Keratinocyte (primary cell): ENCODE measurements at regions not wholly inside any gene's neighbourhood (a gene's known extent, or its start where the extent isn't known, plus 50 kb on each side); places are given as distances from the start of the nearest gene placed in this dataset.
A peak's percentile ranks its signal among the peaks of the same experiment; 100 is the strongest.

Experiments
- DNase-seq: peaks from one replicate; pipeline ENCODE4 v3.0.0-alpha.2; 2011; ENCODE audit warnings: low read depth, missing footprints, low spot score
- FAIRE-seq: peaks from 2 replicates; lab custom pipeline; 2011; peaks lifted over from hg19 to GRCh38; lab: Jason Lieb, UNC
- H2AFZ ChIP-seq: 2 replicates; pipeline ENCODE4 v1.6.0; 2012; ENCODE audit warnings: low read length, control low read depth, inconsistent platforms; ENCODE audit not compliant: control insufficient read depth
- H3K27ac ChIP-seq: 2 replicates; pipeline ENCODE4 v1.5.1; 2011; ENCODE audit warnings: low read length; ENCODE audit not compliant: control insufficient read depth, insufficient read depth
- H3K27me3 ChIP-seq: 3 replicates; pipeline ENCODE4 v1.6.0; 2011; ENCODE audit warnings: low read length; ENCODE audit not compliant: control insufficient read depth, insufficient read depth; ENCODE audit errors: extremely low read depth
- H3K36me3 ChIP-seq, 2 experiments: 2 replicates in 1 of 2; 3 replicates in 1 of 2; pipeline ENCODE4 v1.5.1; 2011; ENCODE audit warnings: low read length in 2 of 2, mild to moderate bottlenecking in 1 of 2; ENCODE audit not compliant: control insufficient read depth in 2 of 2, insufficient read depth in 2 of 2; ENCODE audit errors: extremely low read depth in 1 of 2
- H3K4me1 ChIP-seq: 3 replicates; pipeline ENCODE4 v1.5.1; 2011; ENCODE audit warnings: low read length; ENCODE audit not compliant: control insufficient read depth, insufficient read depth; ENCODE audit errors: extremely low read depth
- H3K4me2 ChIP-seq: 3 replicates; pipeline ENCODE4 v1.6.0; 2011; ENCODE audit warnings: low read depth, low read length; ENCODE audit not compliant: control insufficient read depth, insufficient read depth; ENCODE audit errors: extremely low read depth
- H3K4me3 ChIP-seq, 3 experiments: fragments of 200-600 bp in 1 of 3; sonication (generic) in 1 of 3; 2 replicates in 2 of 3; 3 replicates in 1 of 3; pipeline ENCODE4 v1.5.1; 2011 to 2016; ENCODE audit warnings: low read length in 3 of 3, mild to moderate bottlenecking in 3 of 3, control low read depth in 2 of 3, inconsistent platforms in 1 of 3, low read depth in 1 of 3, mixed read lengths in 1 of 3, mixed run types in 1 of 3, moderate library complexity in 1 of 3; ENCODE audit not compliant: control insufficient read depth in 2 of 3, insufficient read depth in 2 of 3; ENCODE audit errors: extremely low read depth in 1 of 3
- H3K79me2 ChIP-seq: 2 replicates; pipeline ENCODE4 v1.6.0; 2012; ENCODE audit warnings: low read length; ENCODE audit not compliant: control insufficient read depth, insufficient read depth
- H3K9ac ChIP-seq: 3 replicates; pipeline ENCODE4 v1.6.0; 2011; ENCODE audit warnings: low read length; ENCODE audit not compliant: control insufficient read depth, insufficient read depth; ENCODE audit errors: extremely low read depth
- H3K9me1 ChIP-seq: 3 replicates; pipeline ENCODE4 v1.6.0; 2011; ENCODE audit warnings: low read length; ENCODE audit not compliant: control insufficient read depth, insufficient read depth; ENCODE audit errors: extremely low read depth
- H3K9me3 ChIP-seq: 2 replicates; pipeline ENCODE4 v1.5.1; 2012; ENCODE audit warnings: low read depth, low read length; ENCODE audit not compliant: control insufficient read depth
- H4K20me1 ChIP-seq: 3 replicates; pipeline ENCODE4 v1.6.0; 2011; ENCODE audit warnings: low read length; ENCODE audit not compliant: control insufficient read depth, insufficient read depth; ENCODE audit errors: extremely low read depth
- EZH2 ChIP-seq: IDR thresholded peaks from one replicate; pipeline ENCODE4 v1.6.1; 2012; ENCODE audit warnings: inconsistent platforms, mild to moderate bottlenecking, low read length, moderate library complexity
- dilution Hi-C: fragments of 300-500 bp; cut with MboI; formaldehyde crosslinking; loops from one replicate; pipeline ENCODE4 v1.7.0; 2020; ENCODE audit warnings: low sequenced_read_pairs; ENCODE audit not compliant: extremely low pct_ligation_motif_present
- TF ChIP-seq, protein P1 (sequence below), 3 experiments: IDR thresholded peaks in 1 of 3; conservative IDR thresholded peaks in 1 of 3; optimal IDR thresholded peaks in 1 of 3; 2 replicates in 2 of 3; 3 replicates in 1 of 3; pipeline versions ENCODE3 to v1.5.1; 2011; ENCODE audit warnings: low read length in 3 of 3, mild to moderate bottlenecking in 3 of 3, moderate library complexity in 2 of 3, control low read depth in 1 of 3, inconsistent platforms in 1 of 3; ENCODE audit not compliant: insufficient read depth in 2 of 3; ENCODE audit errors: extremely low read depth in 1 of 3

- Histone ChIP-seq H3K9me3 (no peaks in the 10 kb centered on the region), H3K9me1 (no peaks in the 10 kb centered on the region), H3K27me3 (no peaks in the 10 kb centered on the region), H2AFZ (no peak overlapping the region), H4K20me1 (no peaks in the 10 kb centered on the region), H3K27ac (no peak overlapping the region), H3K36me3 (no peaks in the 10 kb centered on the region), H3K9ac (no peak overlapping the region), H3K4me1 (no peaks in the 10 kb centered on the region), H3K79me2 (no peaks in the 10 kb centered on the region), H3K4me2 (no peak overlapping the region), H3K4me3 (no peak overlapping the region)
- no peak for FAIRE-seq
- no peak for DNase-seq
- TF ChIP-seq EZH2, result no peak
- dilution Hi-C loops, result no loop called here
These were observed 114.7 kb upstream of the ZNF217 start for GRCh38 chr20:53708129-53708968.

- TF ChIP-seq EZH2, result no peak
- FAIRE-seq (no peak), DNase-seq (no peak)
- dilution Hi-C loops, result no loop called here
- Histone ChIP-seq H3K27me3 (no peaks in the 10 kb centered on the region), H3K4me3 (no peak overlapping the region), H3K4me2 (no peak overlapping the region), H3K9me1 (no peaks in the 10 kb centered on the region), H3K9me3 (no peaks in the 10 kb centered on the region), H2AFZ (no peak overlapping the region), H3K79me2 (no peaks in the 10 kb centered on the region), H3K27ac (no peak overlapping the region), H3K4me1 (no peaks in the 10 kb centered on the region), H4K20me1 (no peaks in the 10 kb centered on the region), H3K9ac (no peak overlapping the region), H3K36me3 (no peaks in the 10 kb centered on the region)
These were observed 113.9 kb upstream of the ZNF217 start for GRCh38 chr20:53707371-53708055.

- Histone ChIP-seq H3K9me3 (no peaks in the 10 kb centered on the region), H3K27ac (no peak overlapping the region), H3K36me3 (no peaks in the 10 kb centered on the region), H3K4me3 (no peak overlapping the region), H3K4me2 (no peak overlapping the region), H3K9me1 (no peaks in the 10 kb centered on the region), H4K20me1 (no peaks in the 10 kb centered on the region), H2AFZ (peak overlapping the region; percentile 33), H3K4me1 (no peaks in the 10 kb centered on the region), H3K79me2 (no peaks in the 10 kb centered on the region), H3K27me3 (no peaks in the 10 kb centered on the region), H3K9ac (no peak overlapping the region)
- TF ChIP-seq EZH2, result no peak
- TF ChIP-seq, protein P1, sequence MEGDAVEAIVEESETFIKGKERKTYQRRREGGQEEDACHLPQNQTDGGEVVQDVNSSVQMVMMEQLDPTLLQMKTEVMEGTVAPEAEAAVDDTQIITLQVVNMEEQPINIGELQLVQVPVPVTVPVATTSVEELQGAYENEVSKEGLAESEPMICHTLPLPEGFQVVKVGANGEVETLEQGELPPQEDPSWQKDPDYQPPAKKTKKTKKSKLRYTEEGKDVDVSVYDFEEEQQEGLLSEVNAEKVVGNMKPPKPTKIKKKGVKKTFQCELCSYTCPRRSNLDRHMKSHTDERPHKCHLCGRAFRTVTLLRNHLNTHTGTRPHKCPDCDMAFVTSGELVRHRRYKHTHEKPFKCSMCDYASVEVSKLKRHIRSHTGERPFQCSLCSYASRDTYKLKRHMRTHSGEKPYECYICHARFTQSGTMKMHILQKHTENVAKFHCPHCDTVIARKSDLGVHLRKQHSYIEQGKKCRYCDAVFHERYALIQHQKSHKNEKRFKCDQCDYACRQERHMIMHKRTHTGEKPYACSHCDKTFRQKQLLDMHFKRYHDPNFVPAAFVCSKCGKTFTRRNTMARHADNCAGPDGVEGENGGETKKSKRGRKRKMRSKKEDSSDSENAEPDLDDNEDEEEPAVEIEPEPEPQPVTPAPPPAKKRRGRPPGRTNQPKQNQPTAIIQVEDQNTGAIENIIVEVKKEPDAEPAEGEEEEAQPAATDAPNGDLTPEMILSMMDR (optimal IDR thresholded peaks at IDR 0.05 in 1 of 3, IDR thresholded peaks at IDR 0.05 in 1 of 3, conservative IDR thresholded peaks at IDR 0.05 in 1 of 3; ENCODE audit: extremely low read depth in 1 of 3, insufficient read depth in 2 of 3, low read length in 3 of 3), result no peak
- no peak for DNase-seq
- dilution Hi-C loops, result no loop called here
- no peak for FAIRE-seq
These were observed 113.1 kb upstream of the ZNF217 start for GRCh38 chr20:53706466-53707370.
